Endodermal cell (in vitro differentiated cells): ENCODE measurements at regions not wholly inside any gene's neighbourhood (a gene's known extent, or its start where the extent isn't known, plus 50 kb on each side); places are given as distances from the start of the nearest gene placed in this dataset.

Experiments
- DNase-seq: peaks from one replicate; pipeline ENCODE4 v3.0.0-alpha.2; 2017
- H3K27ac ChIP-seq: 2 replicates; pipeline ENCODE4 v1.5.1; 2013; ENCODE audit warnings: mild to moderate bottlenecking, low read depth, low read length, moderate library complexity
- H3K27me3 ChIP-seq: 2 replicates; pipeline ENCODE4 v1.6.1; 2013; ENCODE audit warnings: mild to moderate bottlenecking, low read length, moderate library complexity; ENCODE audit not compliant: insufficient read depth, control insufficient read depth, poor library complexity, severe bottlenecking
- H3K36me3 ChIP-seq: 2 replicates; pipeline ENCODE4 v1.7.0; 2013; ENCODE audit warnings: mild to moderate bottlenecking, low read length, moderate library complexity; ENCODE audit not compliant: control insufficient read depth, insufficient read depth
- H3K4me1 ChIP-seq: one replicate; pipeline ENCODE4 v1.7.0; 2013; ENCODE audit warnings: low read length; ENCODE audit not compliant: control insufficient read depth, insufficient read depth
- H3K4me3 ChIP-seq: 2 replicates; pipeline ENCODE4 v1.5.1; 2013; ENCODE audit warnings: mild to moderate bottlenecking, low read length, moderate library complexity
- H3K9ac ChIP-seq: 2 replicates; pipeline ENCODE4 v1.6.1; 2013; ENCODE audit warnings: mild to moderate bottlenecking, low read length, moderate library complexity; ENCODE audit not compliant: poor library complexity, severe bottlenecking; ENCODE audit errors: extremely low read depth
- H3K9me3 ChIP-seq: 2 replicates; pipeline ENCODE4 v1.6.1; 2013; ENCODE audit warnings: mild to moderate bottlenecking, low read length, moderate library complexity; ENCODE audit not compliant: control insufficient read depth
- H3K27ac Mint-ChIP-seq: 2 replicates; pipeline ENCODE4 v1.8.0; 2020; ENCODE audit warnings: mixed read lengths
- H3K27me3 Mint-ChIP-seq: 2 replicates; pipeline ENCODE4 v1.8.0; 2021; ENCODE audit warnings: mild to moderate bottlenecking, mixed read lengths; ENCODE audit not compliant: insufficient read depth
- H3K36me3 Mint-ChIP-seq: 2 replicates; pipeline ENCODE4 v1.8.0; 2020; ENCODE audit warnings: low read depth, mixed read lengths
- H3K4me1 Mint-ChIP-seq: 2 replicates; pipeline ENCODE4 v1.8.0; 2020; ENCODE audit warnings: mixed read lengths
- H3K4me3 Mint-ChIP-seq: 2 replicates; pipeline ENCODE4 v1.8.0; 2020; ENCODE audit warnings: mild to moderate bottlenecking, moderate library complexity, mixed read lengths
- H3K9me3 Mint-ChIP-seq: 2 replicates; pipeline ENCODE4 v1.8.0; 2020; ENCODE audit warnings: mild to moderate bottlenecking, mixed read lengths
- WGBS, 2 experiments: methylation state at CpG; one replicate each; pipeline versions ENCODE4 v1.1.5 to v1.1.7; 2013; ENCODE audit warnings: missing lambda C conversion rate in 2 of 2, mixed read lengths in 1 of 2; ENCODE audit not compliant: insufficient coverage in 1 of 2, insufficient read length in 1 of 2; 5-methylcytosine and 5-hydroxymethylcytosine counted together
- TF ChIP-seq, protein P1 (sequence below): fragments of 200-600 bp; sonication (generic); conservative IDR thresholded peaks from 2 replicates; pipeline ENCODE4 v1.5.0; 2021; ENCODE audit warnings: antibody characterized with exemption, mild to moderate bottlenecking

DNA sequence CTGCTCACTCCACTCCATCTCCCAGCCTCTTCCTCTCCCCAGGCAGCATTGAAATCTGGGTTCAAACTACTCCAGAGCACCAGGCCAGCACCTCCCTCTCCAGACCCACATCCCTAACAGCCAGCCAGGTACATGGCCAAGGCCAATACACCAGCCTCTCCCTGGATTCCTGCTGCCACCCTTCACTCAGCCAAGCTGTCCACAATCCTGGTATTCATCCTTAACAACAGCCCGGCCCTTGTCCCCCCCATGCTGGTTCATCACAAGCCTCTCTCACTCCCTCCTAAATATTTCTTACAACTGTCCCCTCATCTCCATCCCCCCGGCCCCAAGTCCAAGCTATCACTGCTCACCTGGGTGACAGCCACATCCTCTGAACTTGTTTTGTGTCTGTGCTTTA lies 129.9 kb upstream of the HAAO start:
- TF ChIP-seq, protein P1, sequence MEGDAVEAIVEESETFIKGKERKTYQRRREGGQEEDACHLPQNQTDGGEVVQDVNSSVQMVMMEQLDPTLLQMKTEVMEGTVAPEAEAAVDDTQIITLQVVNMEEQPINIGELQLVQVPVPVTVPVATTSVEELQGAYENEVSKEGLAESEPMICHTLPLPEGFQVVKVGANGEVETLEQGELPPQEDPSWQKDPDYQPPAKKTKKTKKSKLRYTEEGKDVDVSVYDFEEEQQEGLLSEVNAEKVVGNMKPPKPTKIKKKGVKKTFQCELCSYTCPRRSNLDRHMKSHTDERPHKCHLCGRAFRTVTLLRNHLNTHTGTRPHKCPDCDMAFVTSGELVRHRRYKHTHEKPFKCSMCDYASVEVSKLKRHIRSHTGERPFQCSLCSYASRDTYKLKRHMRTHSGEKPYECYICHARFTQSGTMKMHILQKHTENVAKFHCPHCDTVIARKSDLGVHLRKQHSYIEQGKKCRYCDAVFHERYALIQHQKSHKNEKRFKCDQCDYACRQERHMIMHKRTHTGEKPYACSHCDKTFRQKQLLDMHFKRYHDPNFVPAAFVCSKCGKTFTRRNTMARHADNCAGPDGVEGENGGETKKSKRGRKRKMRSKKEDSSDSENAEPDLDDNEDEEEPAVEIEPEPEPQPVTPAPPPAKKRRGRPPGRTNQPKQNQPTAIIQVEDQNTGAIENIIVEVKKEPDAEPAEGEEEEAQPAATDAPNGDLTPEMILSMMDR, result no peak
- peaks cover 41% of the 10 kb centered on the region for H3K4me1 ChIP-seq
- H3K4me3 ChIP-seq, result no peak overlapping the region
- Mint-ChIP-seq H3K4me1 (peaks cover 52% of the 10 kb centered on the region), H3K4me3 (no peak overlapping the region), H3K27ac (no peak overlapping the region), H3K27me3 (no peaks in the 10 kb centered on the region), H3K36me3 (no peaks in the 10 kb centered on the region), H3K9me3 (no peaks in the 10 kb centered on the region)
- no peak overlapping the region for H3K9ac ChIP-seq
- no peaks in the 10 kb centered on the region for H3K9me3 ChIP-seq
- WGBS, 2 experiments, result 89 to 100% methylated on average over 1 to 2 of the region's 2 CpGs
- no peaks in the 10 kb centered on the region for H3K36me3 ChIP-seq
- no peaks in the 10 kb centered on the region for H3K27me3 ChIP-seq
- H3K27ac ChIP-seq, result no peak overlapping the region
- no peak for DNase-seq

DNA sequence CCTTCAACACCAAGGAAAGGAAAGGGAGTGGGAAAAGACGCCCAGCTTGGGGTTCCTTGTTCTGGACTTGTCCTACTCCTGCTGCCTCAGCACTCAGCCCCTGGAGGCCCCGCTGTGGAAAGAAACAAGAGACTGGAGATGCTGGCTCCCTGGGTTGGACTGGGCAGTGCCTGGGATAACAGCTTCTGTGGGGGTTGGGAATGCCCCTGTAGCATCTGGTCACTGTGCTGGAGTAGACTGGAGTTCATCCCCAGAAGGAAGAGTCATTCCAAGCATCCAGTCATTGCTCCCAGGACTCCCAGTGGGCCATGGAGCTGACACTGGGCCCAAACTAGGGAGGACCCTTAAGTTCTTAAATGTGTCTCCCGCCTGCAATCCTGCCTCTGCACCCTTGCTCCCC lies 129.3 kb upstream of the HAAO start:
- Histone ChIP-seq H3K4me1 (peaks cover 36% of the 10 kb centered on the region), H3K9me3 (no peaks in the 10 kb centered on the region), H3K27me3 (no peaks in the 10 kb centered on the region), H3K4me3 (no peak overlapping the region), H3K9ac (no peak overlapping the region), H3K27ac (no peak overlapping the region), H3K36me3 (no peaks in the 10 kb centered on the region)
- no peak for DNase-seq
- no peaks in the 10 kb centered on the region for H3K27me3 Mint-ChIP-seq
- no peak overlapping the region for H3K27ac Mint-ChIP-seq
- TF ChIP-seq, protein P1, result no peak
- H3K4me1 Mint-ChIP-seq, result peaks cover 46% of the 10 kb centered on the region
- no peak overlapping the region for H3K4me3 Mint-ChIP-seq
- no peaks in the 10 kb centered on the region for H3K36me3 Mint-ChIP-seq
- WGBS, 2 experiments, result 92 to 96% methylated on average over 2 to 3 of the region's 3 CpGs
- no peaks in the 10 kb centered on the region for H3K9me3 Mint-ChIP-seq

DNA sequence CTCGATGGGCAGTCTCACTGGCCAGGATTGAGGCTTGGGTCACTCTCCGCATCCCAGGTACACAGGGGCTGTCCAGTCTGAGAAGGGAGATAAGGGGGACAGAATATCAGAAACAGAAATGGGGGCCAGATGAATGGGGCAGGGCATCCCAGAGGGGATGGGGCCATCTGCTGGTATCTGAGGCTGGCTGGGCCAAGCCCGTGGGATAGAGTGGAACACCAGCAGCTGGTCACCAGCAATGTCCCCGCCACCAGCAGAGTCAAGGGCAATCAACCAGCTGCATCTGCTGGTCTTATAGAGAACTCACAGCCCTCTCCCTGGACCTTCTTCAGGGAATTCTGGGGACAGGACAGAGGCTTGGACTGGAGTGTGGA lies 128.8 kb upstream of the HAAO start:
- 63 to 68% methylated on average over 3 to 4 of the region's 4 CpGs for WGBS, 2 experiments
- Histone ChIP-seq H3K36me3 (no peaks in the 10 kb centered on the region), H3K9me3 (no peaks in the 10 kb centered on the region), H3K9ac (no peak overlapping the region), H3K27ac (no peak overlapping the region), H3K4me3 (no peak overlapping the region), H3K4me1 (peaks cover 35% of the 10 kb centered on the region), H3K27me3 (no peaks in the 10 kb centered on the region)
- Mint-ChIP-seq H3K27ac (no peak overlapping the region), H3K4me3 (no peak overlapping the region), H3K36me3 (no peaks in the 10 kb centered on the region), H3K27me3 (peaks cover 3% of the 10 kb centered on the region), H3K9me3 (no peaks in the 10 kb centered on the region), H3K4me1 (peaks cover 45% of the 10 kb centered on the region)
- DNase-seq, result no peak
- TF ChIP-seq, protein P1, result no peak
